SU-DHL-6 (cell line): ENCODE measurements at regions not wholly inside any gene's neighbourhood (a gene's known extent, or its start where the extent isn't known, plus 50 kb on each side); places are given as distances from the start of the nearest gene placed in this dataset.

Experiments used
- H2AFZ ChIP-seq: fragments of 200-600 bp; sonication (generic); 2 replicates; pipeline ENCODE4 v1.6.1; 2014; ENCODE audit warnings: low read depth, mild to moderate bottlenecking, moderate library complexity, mixed read lengths, antibody characterized with exemption, low read length; ENCODE audit not compliant: severe bottlenecking
- H3F3A ChIP-seq: fragments of 200-600 bp; shearing (Covaris generic); 2 replicates; pipeline ENCODE4 v1.6.0; 2016; ENCODE audit warnings: antibody characterized with exemption, mild to moderate bottlenecking; ENCODE audit not compliant: insufficient read depth
- H3K27ac ChIP-seq: fragments of 200-600 bp; sonication (generic); 2 replicates; pipeline ENCODE4 v1.5.1; 2016; ENCODE audit warnings: low read depth, mild to moderate bottlenecking, low read length, moderate library complexity, mixed read lengths
- H3K27me3 ChIP-seq: fragments of 200-600 bp; sonication (generic), shearing (Covaris generic); 2 replicates; pipeline ENCODE4 v1.6.0; 2014; ENCODE audit warnings: mild to moderate bottlenecking, low read length
- H3K36me3 ChIP-seq: fragments of 200-600 bp; sonication (generic); 2 replicates; pipeline ENCODE4 v1.6.1; 2014; ENCODE audit warnings: mild to moderate bottlenecking, low read length, mixed read lengths
- H3K4me2 ChIP-seq: fragments of 300-600, 200-600 bp; shearing (Covaris generic), sonication (generic); 2 replicates; pipeline ENCODE4 v1.6.0; 2014; ENCODE audit warnings: low read length, low read depth, mild to moderate bottlenecking; ENCODE audit not compliant: poor library complexity, severe bottlenecking
- H3K4me3 ChIP-seq: fragments of 200-600 bp; sonication (generic); 2 replicates; pipeline ENCODE4 v1.5.1; 2014; ENCODE audit warnings: antibody characterized with exemption, low read length, mild to moderate bottlenecking, mixed read lengths; ENCODE audit not compliant: insufficient read depth, poor library complexity, severe bottlenecking
- H3K79me2 ChIP-seq: fragments of 200-600 bp; sonication (generic); 2 replicates; pipeline ENCODE4 v1.6.1; 2014; ENCODE audit warnings: mild to moderate bottlenecking, low read length, moderate library complexity; ENCODE audit not compliant: insufficient read depth
- H3K9ac ChIP-seq: fragments of 200-600 bp; sonication (generic); 2 replicates; pipeline ENCODE4 v1.7.0; 2014; ENCODE audit warnings: mild to moderate bottlenecking, low read length
- H3K9me2 ChIP-seq: fragments of 200-600 bp; sonication (generic); replicated peaks from 2 replicates; pipeline ENCODE4 v1.6.1; 2014; ENCODE audit warnings: low read length; ENCODE audit not compliant: insufficient read depth
- H3K9me3 ChIP-seq: fragments of 200-600 bp; sonication (generic); 2 replicates; pipeline ENCODE4 v1.6.1; 2014; ENCODE audit warnings: low read length, mixed read lengths; ENCODE audit not compliant: insufficient read depth
- H4K20me1 ChIP-seq: fragments of 200-600 bp; sonication (generic); 2 replicates; pipeline ENCODE4 v1.6.1; 2014; ENCODE audit warnings: low read depth, mild to moderate bottlenecking, antibody characterized with exemption, low read length, moderate library complexity, mixed read lengths
- CTCF ChIP-seq: fragments of 200-600 bp; sonication (generic); IDR thresholded peaks from one replicate; pipeline ENCODE4 v1.5.1; 2017; ENCODE audit warnings: antibody characterized with exemption, mild to moderate bottlenecking, low read length, moderate library complexity; ENCODE audit not compliant: insufficient read depth, poor library complexity, severe bottlenecking
- EZH2phosphoT487 ChIP-seq: fragments of 200-600 bp; sonication (generic), shearing (Covaris generic); conservative IDR thresholded peaks from 2 replicates; pipeline ENCODE4 v1.6.1; 2018; ENCODE audit warnings: mild to moderate bottlenecking, antibody characterized with exemption, low read length, moderate library complexity, mixed read lengths

- H3K4me2 ChIP-seq = no peak overlapping the region
- H2AFZ ChIP-seq = no peak overlapping the region
- H3K9ac ChIP-seq = no peak overlapping the region
- H3K4me3 ChIP-seq = no peak overlapping the region
- no peak overlapping the region for H3K27ac ChIP-seq
- no peaks in the 10 kb centered on the region for H4K20me1 ChIP-seq
- H3K9me3 ChIP-seq = no peaks in the 10 kb centered on the region
- no peaks in the 10 kb centered on the region for H3F3A ChIP-seq
- H3K9me2 ChIP-seq = no peaks in the 10 kb centered on the region
- TF ChIP-seq CTCF (no peak), EZH2phosphoT487 (no peak)
- no peaks in the 10 kb centered on the region for H3K79me2 ChIP-seq
- no peaks in the 10 kb centered on the region for H3K27me3 ChIP-seq
- H3K36me3 ChIP-seq = no peaks in the 10 kb centered on the region
Observed at GRCh38 chr4:14478504-14478903, 523.8 kb upstream of the CPEB2 start.

- H3K9ac ChIP-seq = no peak overlapping the region
- no peak overlapping the region for H3K4me3 ChIP-seq
- no peaks in the 10 kb centered on the region for H3K36me3 ChIP-seq
- no peak overlapping the region for H3K27ac ChIP-seq
- H3F3A ChIP-seq = no peaks in the 10 kb centered on the region
- no peaks in the 10 kb centered on the region for H3K27me3 ChIP-seq
- H2AFZ ChIP-seq = no peak overlapping the region
- no peak overlapping the region for H3K4me2 ChIP-seq
- no peaks in the 10 kb centered on the region for H3K79me2 ChIP-seq
- H4K20me1 ChIP-seq = no peaks in the 10 kb centered on the region
- no peaks in the 10 kb centered on the region for H3K9me3 ChIP-seq
- no peak for TF ChIP-seq CTCF
- no peak for TF ChIP-seq EZH2phosphoT487
- H3K9me2 ChIP-seq = no peaks in the 10 kb centered on the region
Observed at GRCh38 chr4:14496408-14496807, 505.9 kb upstream of the CPEB2 start.

GRCh38 chr4:14496969-14497368, 505.3 kb upstream of the CPEB2 start:
- no peaks in the 10 kb centered on the region for H3K9me2 ChIP-seq
- TF ChIP-seq CTCF (no peak), EZH2phosphoT487 (no peak)

More at GRCh38 chr4:14496969-14497368, 505.3 kb upstream of the CPEB2 start:
- H3K4me3 ChIP-seq = no peak overlapping the region
- no peaks in the 10 kb centered on the region for H3K79me2 ChIP-seq
- no peaks in the 10 kb centered on the region for H4K20me1 ChIP-seq
- H2AFZ ChIP-seq = no peak overlapping the region
- no peaks in the 10 kb centered on the region for H3K36me3 ChIP-seq
- H3K27ac ChIP-seq = no peak overlapping the region
- H3K27me3 ChIP-seq = no peaks in the 10 kb centered on the region
- no peak overlapping the region for H3K4me2 ChIP-seq
- H3K9me3 ChIP-seq = no peaks in the 10 kb centered on the region
- H3F3A ChIP-seq = no peaks in the 10 kb centered on the region
- H3K9ac ChIP-seq = no peak overlapping the region
